GM23248 (cell line): ENCODE measurements at regions not wholly inside any gene's neighbourhood (a gene's known extent, or its start where the extent isn't known, plus 50 kb on each side); places are given as distances from the start of the nearest gene placed in this dataset.
A peak's percentile ranks its signal among the peaks of the same experiment; 100 is the strongest.

ENCODE experiments used
- DNase-seq: peaks from one replicate; pipeline ENCODE4 v3.0.0-alpha.2; 2015
- H2AFZ ChIP-seq: fragments of 200-600 bp; sonication (generic); 2 replicates; pipeline ENCODE4 v1.6.1; 2016; ENCODE audit warnings: antibody characterized with exemption
- H3F3A ChIP-seq: fragments of 200-600 bp; sonication (generic); 2 replicates; pipeline ENCODE4 v1.6.1; 2016; ENCODE audit warnings: mild to moderate bottlenecking, antibody characterized with exemption, mixed run types; ENCODE audit not compliant: insufficient read depth
- H3K27ac ChIP-seq: fragments of 200-600 bp; sonication (generic); 2 replicates; pipeline ENCODE4 v1.5.1; 2016; ENCODE audit warnings: mild to moderate bottlenecking
- H3K27me3 ChIP-seq: fragments of 200-600 bp; sonication (generic); replicated peaks from 2 replicates; pipeline ENCODE4 v1.6.1; 2016; ENCODE audit warnings: mild to moderate bottlenecking; ENCODE audit not compliant: insufficient read depth
- H3K36me3 ChIP-seq: fragments of 200-600 bp; sonication (generic); 2 replicates; pipeline ENCODE4 v1.6.1; 2016; ENCODE audit warnings: low read depth, mild to moderate bottlenecking
- H3K4me1 ChIP-seq: fragments of 200-600 bp; sonication (generic); 2 replicates; pipeline ENCODE4 v1.6.1; 2016; ENCODE audit warnings: mild to moderate bottlenecking; ENCODE audit not compliant: insufficient read depth
- H3K4me2 ChIP-seq: fragments of 200-600 bp; sonication (generic); one replicate; pipeline ENCODE4 v1.6.1; 2016; ENCODE audit warnings: mild to moderate bottlenecking; ENCODE audit not compliant: unreplicated experiment
- H3K4me3 ChIP-seq: fragments of 200-600 bp; sonication (generic); 2 replicates; pipeline ENCODE4 v1.5.1; 2016; ENCODE audit warnings: mild to moderate bottlenecking
- H3K79me2 ChIP-seq: fragments of 200-600 bp; sonication (generic); 2 replicates; pipeline ENCODE4 v1.6.1; 2016; ENCODE audit warnings: mild to moderate bottlenecking; ENCODE audit not compliant: insufficient read depth
- H3K9ac ChIP-seq: fragments of 200-600 bp; sonication (generic); 2 replicates; pipeline ENCODE4 v1.6.1; 2016; ENCODE audit warnings: mild to moderate bottlenecking
- H3K9me2 ChIP-seq: fragments of 200-600 bp; sonication (generic); 2 replicates; pipeline ENCODE4 v1.6.1; 2016; ENCODE audit warnings: mixed run types, mild to moderate bottlenecking, moderate library complexity; ENCODE audit not compliant: insufficient read depth
- H3K9me3 ChIP-seq: fragments of 200-600 bp; sonication (generic); one replicate; pipeline ENCODE4 v1.6.1; 2017; ENCODE audit warnings: low read depth
- H4K20me1 ChIP-seq: fragments of 200-600 bp; sonication (generic); 2 replicates; pipeline ENCODE4 v1.6.0; 2016; ENCODE audit not compliant: insufficient read depth
- EZH2 ChIP-seq: fragments of 200-600 bp; sonication (generic); IDR thresholded peaks from 2 replicates; pipeline ENCODE4 v1.6.1; 2018; ENCODE audit warnings: antibody characterized with exemption, mild to moderate bottlenecking; ENCODE audit not compliant: insufficient read depth, poor library complexity, severe bottlenecking
- EZH2phosphoT487 ChIP-seq: fragments of 200-600 bp; sonication (generic); IDR thresholded peaks from 2 replicates; pipeline ENCODE4 v1.6.1; 2018; ENCODE audit warnings: antibody characterized with exemption, moderate library complexity, mild to moderate bottlenecking, low read depth; ENCODE audit not compliant: insufficient read depth
- WGBS, 2 experiments: methylation state at CpG; one replicate each; pipeline ENCODE4 v1.1.6; 2015 to 2017; ENCODE audit warnings: low lambda C conversion rate in 2 of 2, low coverage in 1 of 2; ENCODE audit errors: missing lambda C conversion rate in 2 of 2; 5-methylcytosine and 5-hydroxymethylcytosine counted together
- in situ Hi-C: fragments of 300-500 bp; cut with MboI; formaldehyde crosslinking; loops from 2 replicates; pipeline ENCODE4 v1.15.0; 2020

DNA sequence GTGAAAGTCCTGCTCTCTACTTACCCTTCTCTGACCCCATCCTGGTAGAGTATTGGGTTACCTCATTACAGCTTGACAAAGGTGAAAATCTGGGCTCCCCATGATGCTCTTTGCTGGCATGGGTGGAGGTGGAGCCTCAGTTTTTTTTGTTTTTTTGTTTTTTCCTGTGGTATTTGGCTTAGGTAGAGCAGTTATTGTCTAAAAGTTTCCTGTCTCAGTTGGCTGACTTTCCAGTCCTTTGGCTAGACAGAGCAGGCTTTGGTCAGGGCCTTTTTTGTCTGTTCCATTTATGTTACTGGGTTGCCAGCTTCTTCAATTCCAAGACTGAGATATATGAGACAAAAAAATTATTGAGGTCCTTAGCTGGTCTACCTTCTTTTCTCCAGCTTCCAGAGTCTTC, 163.4 kb downstream of the GALC start:
- Histone ChIP-seq H3K27me3 (no peaks in the 10 kb centered on the region), H3K9me3 (no peaks in the 10 kb centered on the region), H3K4me3 (no peak overlapping the region), H4K20me1 (no peaks in the 10 kb centered on the region), H3F3A (no peaks in the 10 kb centered on the region), H3K79me2 (no peaks in the 10 kb centered on the region), H3K9me2 (no peaks in the 10 kb centered on the region), H3K4me1 (no peaks in the 10 kb centered on the region), H2AFZ (no peak overlapping the region), H3K36me3 (no peaks in the 10 kb centered on the region), H3K27ac (no peak overlapping the region), H3K4me2 (no peak overlapping the region), H3K9ac (no peak overlapping the region)
- in situ Hi-C loops = no loop called here
- TF ChIP-seq EZH2phosphoT487 = no peak
- TF ChIP-seq EZH2 = no peak
- no peak for DNase-seq

DNA sequence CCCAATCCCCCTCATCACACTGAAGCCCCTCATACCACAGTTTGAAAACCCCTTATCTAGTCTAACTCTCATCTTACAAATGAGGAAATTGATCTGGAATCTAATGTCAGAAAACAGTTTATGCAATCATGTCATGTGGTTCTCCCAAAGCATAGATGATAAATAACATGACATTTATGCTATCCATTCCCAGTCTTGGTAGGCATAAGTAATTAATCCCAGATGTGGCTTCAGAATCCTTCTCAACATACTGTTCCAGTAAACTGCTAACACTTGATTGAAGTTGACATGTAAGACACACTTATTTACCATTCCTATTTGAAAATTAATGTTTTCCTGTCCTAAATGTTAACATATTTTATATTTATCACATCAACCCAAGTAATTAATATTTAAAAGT, 168.7 kb downstream of the GALC start:
- Histone ChIP-seq H3K4me1 (no peaks in the 10 kb centered on the region), H2AFZ (no peak overlapping the region), H3K27me3 (no peaks in the 10 kb centered on the region), H3K9me3 (no peaks in the 10 kb centered on the region), H3K27ac (no peak overlapping the region), H3K4me3 (no peak overlapping the region), H3K9me2 (no peaks in the 10 kb centered on the region), H3K36me3 (no peaks in the 10 kb centered on the region), H3K4me2 (no peak overlapping the region), H3K79me2 (no peaks in the 10 kb centered on the region), H4K20me1 (no peaks in the 10 kb centered on the region), H3F3A (no peaks in the 10 kb centered on the region), H3K9ac (no peak overlapping the region)
- in situ Hi-C loops = no loop called here
- TF ChIP-seq EZH2 (no peak), EZH2phosphoT487 (no peak)
- DNase-seq = peak; percentile 4

- H3K79me2 ChIP-seq = no peaks in the 10 kb centered on the region
- in situ Hi-C loops = no loop called here
- H3K36me3 ChIP-seq = no peaks in the 10 kb centered on the region
- no peaks in the 10 kb centered on the region for H3F3A ChIP-seq
- no peaks in the 10 kb centered on the region for H3K9me2 ChIP-seq
- H3K4me2 ChIP-seq = no peak overlapping the region
- WGBS, 2 experiments = 32 to 38% methylated on average over 3 of the region's 3 CpGs
- no peak overlapping the region for H2AFZ ChIP-seq
- no peak for DNase-seq
- no peaks in the 10 kb centered on the region for H3K4me1 ChIP-seq
- no peak overlapping the region for H3K27ac ChIP-seq
- H3K9ac ChIP-seq = no peak overlapping the region
- no peaks in the 10 kb centered on the region for H4K20me1 ChIP-seq
- H3K27me3 ChIP-seq = no peaks in the 10 kb centered on the region
- no peaks in the 10 kb centered on the region for H3K9me3 ChIP-seq
- H3K4me3 ChIP-seq = no peak overlapping the region
- TF ChIP-seq EZH2phosphoT487 (no peak), EZH2 (no peak)
Measured at GRCh38 chr14:87816416-87816815, 176.6 kb downstream of the GALC start.

DNA sequence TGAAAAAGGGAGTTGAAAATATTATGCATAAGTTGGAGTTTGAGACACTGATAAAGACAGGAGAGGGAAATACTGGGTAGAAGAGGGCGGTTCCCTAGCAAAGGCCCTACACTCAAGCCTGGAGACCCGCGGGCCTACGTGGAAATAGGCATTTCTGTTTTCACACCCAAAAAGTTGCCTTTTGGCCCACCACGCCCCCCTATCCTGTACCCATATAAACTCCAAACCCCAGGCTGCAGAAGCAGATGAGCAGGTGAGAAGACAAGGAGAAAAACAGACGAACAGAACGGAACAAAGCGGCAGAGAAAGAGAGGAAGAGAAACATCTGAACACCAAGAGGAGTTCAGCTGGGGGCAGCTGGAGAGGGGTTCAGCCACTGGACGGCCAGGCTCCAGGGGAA, 177.9 kb downstream of the GALC start:
- no peaks in the 10 kb centered on the region for H3F3A ChIP-seq
- H3K27me3 ChIP-seq = no peaks in the 10 kb centered on the region
- DNase-seq = no peak
- no peaks in the 10 kb centered on the region for H3K9me2 ChIP-seq
- H3K27ac ChIP-seq = no peak overlapping the region
- H3K9ac ChIP-seq = no peak overlapping the region
- H3K4me1 ChIP-seq = no peaks in the 10 kb centered on the region
- no peak overlapping the region for H2AFZ ChIP-seq
- TF ChIP-seq EZH2 (no peak), EZH2phosphoT487 (no peak)
- H3K4me3 ChIP-seq = no peak overlapping the region
- H3K79me2 ChIP-seq = no peaks in the 10 kb centered on the region
- 60 to 64% methylated on average over 9 of the region's 9 CpGs for WGBS, 2 experiments
- H4K20me1 ChIP-seq = no peaks in the 10 kb centered on the region
- no peaks in the 10 kb centered on the region for H3K9me3 ChIP-seq
- in situ Hi-C loops = no loop called here
- no peak overlapping the region for H3K4me2 ChIP-seq
- no peaks in the 10 kb centered on the region for H3K36me3 ChIP-seq

- Histone ChIP-seq H3K4me1 (no peaks in the 10 kb centered on the region), H3K9me2 (no peaks in the 10 kb centered on the region), H3K9ac (no peak overlapping the region), H3F3A (no peaks in the 10 kb centered on the region), H3K4me2 (no peak overlapping the region), H3K27ac (no peak overlapping the region), H3K79me2 (no peaks in the 10 kb centered on the region), H3K36me3 (no peaks in the 10 kb centered on the region), H2AFZ (no peak overlapping the region), H4K20me1 (no peaks in the 10 kb centered on the region), H3K27me3 (no peaks in the 10 kb centered on the region), H3K9me3 (no peaks in the 10 kb centered on the region), H3K4me3 (no peak overlapping the region)
- in situ Hi-C loops = no loop called here
- WGBS, 2 experiments = 29 to 40% methylated on average over 4 of the region's 4 CpGs
- no peak for TF ChIP-seq EZH2phosphoT487
- TF ChIP-seq EZH2 = no peak
- no peak for DNase-seq
Measured at GRCh38 chr14:87813686-87814085, 179.3 kb downstream of the GALC start.
